DOHH2 (cell line): ENCODE measurements at regions not wholly inside any gene's neighbourhood (a gene's known extent, or its start where the extent isn't known, plus 50 kb on each side); places are given as distances from the start of the nearest gene placed in this dataset.

Experiments
- H3F3A ChIP-seq: fragments of 200-600 bp; sonication (generic), shearing (Covaris generic); 2 replicates; pipeline ENCODE4 v1.6.0; 2016; ENCODE audit warnings: antibody characterized with exemption, mild to moderate bottlenecking; ENCODE audit not compliant: control insufficient read depth, insufficient read depth
- H3K27ac ChIP-seq: fragments of 200-600 bp; sonication (generic); 2 replicates; pipeline ENCODE4 v1.5.1; 2014; ENCODE audit warnings: low read depth, mild to moderate bottlenecking, low read length, moderate library complexity
- H3K27me3 ChIP-seq: fragments of 200-600 bp; sonication (generic); 2 replicates; pipeline ENCODE4 v1.6.1; 2014; ENCODE audit warnings: mild to moderate bottlenecking, low read length, mixed read lengths; ENCODE audit not compliant: control insufficient read depth
- H3K36me3 ChIP-seq: fragments of 200-600 bp; sonication (generic); 2 replicates; pipeline ENCODE4 v1.6.1; 2014; ENCODE audit warnings: mild to moderate bottlenecking, low read length, moderate library complexity, mixed read lengths; ENCODE audit not compliant: control insufficient read depth
- H3K4me1 ChIP-seq: fragments of 200-600 bp; sonication (generic); 2 replicates; pipeline ENCODE4 v1.6.1; 2014; ENCODE audit warnings: mild to moderate bottlenecking, low read length, mixed read lengths; ENCODE audit not compliant: control insufficient read depth
- H3K4me2 ChIP-seq: fragments of 200-600 bp; sonication (generic); 2 replicates; pipeline ENCODE4 v1.6.0; 2014; ENCODE audit warnings: mild to moderate bottlenecking, low read length, moderate library complexity
- H3K4me3 ChIP-seq: fragments of 200-600 bp; sonication (generic); 2 replicates; pipeline ENCODE4 v1.5.1; 2014; ENCODE audit warnings: mild to moderate bottlenecking, low read length, mixed read lengths
- H3K79me2 ChIP-seq: fragments of 200-600 bp; sonication (generic); 2 replicates; pipeline ENCODE4 v1.6.1; 2014; ENCODE audit warnings: mild to moderate bottlenecking, low read length, mixed read lengths; ENCODE audit not compliant: control insufficient read depth
- H3K9me2 ChIP-seq: fragments of 200-600 bp; sonication (generic); replicated peaks from 2 replicates; pipeline ENCODE4 v1.6.1; 2014; ENCODE audit warnings: mild to moderate bottlenecking, low read length, mixed read lengths; ENCODE audit not compliant: control insufficient read depth
- H3K9me3 ChIP-seq: fragments of 200-600 bp; sonication (generic); 2 replicates; pipeline ENCODE4 v1.6.1; 2014; ENCODE audit warnings: antibody characterized with exemption, low read length, mixed read lengths; ENCODE audit not compliant: control insufficient read depth, insufficient read depth
- H4K20me1 ChIP-seq: fragments of 200-600 bp; sonication (generic); 2 replicates; pipeline ENCODE4 v1.6.0; 2014; ENCODE audit warnings: low read depth, mild to moderate bottlenecking, antibody characterized with exemption, low read length, moderate library complexity; ENCODE audit not compliant: control insufficient read depth, insufficient read depth
- CTCF ChIP-seq: fragments of 200-600 bp; sonication (generic); IDR thresholded peaks from one replicate; pipeline ENCODE4 v1.5.1; 2014; ENCODE audit warnings: antibody characterized with exemption, mild to moderate bottlenecking, low read depth, low read length; ENCODE audit not compliant: poor library complexity, severe bottlenecking
- EZH2phosphoT487 ChIP-seq: fragments of 200-600 bp; sonication (generic); IDR thresholded peaks from 2 replicates; pipeline ENCODE4 v1.6.1; 2017; ENCODE audit warnings: borderline replicate concordance, mild to moderate bottlenecking, antibody characterized with exemption, low read length, moderate library complexity, mixed read lengths

- H3K9me3 ChIP-seq: no peaks in the 10 kb centered on the region; the same call in 1 of the 2 replicates
- no peaks in the 10 kb centered on the region for H3F3A ChIP-seq
- H4K20me1 ChIP-seq: no peaks in the 10 kb centered on the region
- H3K9me2 ChIP-seq: no peaks in the 10 kb centered on the region
- TF ChIP-seq CTCF: no peak
- TF ChIP-seq EZH2phosphoT487: no peak
- H3K4me1 ChIP-seq: no peaks in the 10 kb centered on the region
- H3K79me2 ChIP-seq: no peaks in the 10 kb centered on the region
- no peak overlapping the region for H3K27ac ChIP-seq
- no peak overlapping the region for H3K4me3 ChIP-seq
- H3K27me3 ChIP-seq: no peaks in the 10 kb centered on the region
- H3K36me3 ChIP-seq: no peaks in the 10 kb centered on the region
- no peak overlapping the region for H3K4me2 ChIP-seq
Measured at GRCh38 chr19:30969591-30969990, 379.6 kb downstream of the TSHZ3 start.

- H3K4me3 ChIP-seq: no peak overlapping the region
- no peaks in the 10 kb centered on the region for H4K20me1 ChIP-seq
- no peaks in the 10 kb centered on the region for H3K4me1 ChIP-seq
- H3F3A ChIP-seq: no peaks in the 10 kb centered on the region
- no peaks in the 10 kb centered on the region for H3K79me2 ChIP-seq
- TF ChIP-seq EZH2phosphoT487 (no peak), CTCF (no peak)
- H3K9me3 ChIP-seq: no peaks in the 10 kb centered on the region; the same call in 1 of the 2 replicates
- H3K9me2 ChIP-seq: no peaks in the 10 kb centered on the region
- no peak overlapping the region for H3K27ac ChIP-seq
- H3K4me2 ChIP-seq: no peak overlapping the region
- no peaks in the 10 kb centered on the region for H3K27me3 ChIP-seq
- H3K36me3 ChIP-seq: no peaks in the 10 kb centered on the region
Measured at GRCh38 chr19:30968841-30969399, 380.3 kb downstream of the TSHZ3 start.

- Histone ChIP-seq H3K4me1 (no peaks in the 10 kb centered on the region), H3K4me2 (no peak overlapping the region), H3K27me3 (no peaks in the 10 kb centered on the region), H3K9me2 (no peaks in the 10 kb centered on the region), H3F3A (no peaks in the 10 kb centered on the region), H4K20me1 (no peaks in the 10 kb centered on the region), H3K4me3 (no peak overlapping the region), H3K36me3 (no peaks in the 10 kb centered on the region), H3K79me2 (no peaks in the 10 kb centered on the region), H3K9me3 (peaks cover 3% of the 10 kb centered on the region; the same call in 1 of the 2 replicates), H3K27ac (no peak overlapping the region)
- no peak for TF ChIP-seq CTCF
- TF ChIP-seq EZH2phosphoT487: no peak
Measured at GRCh38 chr19:30968210-30968609, 381.0 kb downstream of the TSHZ3 start.
